HG03060 (cell line): ENCODE measurements at regions not wholly inside any gene's neighbourhood (a gene's known extent, or its start where the extent isn't known, plus 50 kb on each side); places are given as distances from the start of the nearest gene placed in this dataset.
"Not testable (repeated sequence)": the region's sequence is repeated elsewhere in the genome, so short reads cannot be mapped to it uniquely, and the experiment has no call there.

Experiments
- ATAC-seq: cut with Tn5 transposase; IDR thresholded peaks from one replicate; pipeline ENCODE4 v1.9.1; 2021; ENCODE audit warnings: low read depth, moderate number of reproducible peaks; ENCODE audit not compliant: unreplicated experiment

DNA sequence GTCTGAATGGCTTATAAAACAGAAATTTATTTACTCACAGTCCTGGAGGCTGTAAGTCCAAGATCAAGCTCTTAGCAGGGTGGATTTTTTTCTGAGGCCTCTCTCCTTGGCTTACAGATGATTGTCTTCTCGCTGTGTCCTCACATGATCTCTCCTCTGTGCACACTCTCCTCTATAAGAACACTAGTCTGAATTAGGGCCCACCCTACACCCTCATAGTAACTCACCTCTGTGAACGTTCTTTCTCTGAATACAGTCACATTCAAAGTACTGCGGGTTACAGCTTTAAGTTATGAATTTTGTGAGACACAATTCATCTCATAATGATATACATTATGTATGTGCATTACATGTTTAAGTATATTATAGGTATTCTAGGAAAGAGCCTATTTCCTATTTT is 135.7 kb upstream of the ATXN7L3B start:
- ATAC-seq = no peak

DNA sequence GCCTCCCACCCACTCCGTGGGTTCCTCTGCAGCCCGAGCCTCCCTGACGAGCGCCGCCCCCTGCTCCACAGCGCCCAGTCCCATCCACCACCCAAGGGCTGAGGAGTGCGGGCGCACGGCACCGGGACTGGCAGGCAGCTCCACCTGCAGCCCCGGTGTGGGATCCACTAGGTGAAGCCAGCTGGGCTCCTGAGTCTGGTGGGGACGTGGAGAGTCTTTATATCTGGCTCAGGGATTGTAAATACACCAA is 134.5 kb upstream of the ATXN7L3B start:
- ATAC-seq = not testable (repeated sequence)

- no peak for ATAC-seq
These were observed 129.0 kb upstream of the ATXN7L3B start for GRCh38 chr12:74408601-74409166.

DNA sequence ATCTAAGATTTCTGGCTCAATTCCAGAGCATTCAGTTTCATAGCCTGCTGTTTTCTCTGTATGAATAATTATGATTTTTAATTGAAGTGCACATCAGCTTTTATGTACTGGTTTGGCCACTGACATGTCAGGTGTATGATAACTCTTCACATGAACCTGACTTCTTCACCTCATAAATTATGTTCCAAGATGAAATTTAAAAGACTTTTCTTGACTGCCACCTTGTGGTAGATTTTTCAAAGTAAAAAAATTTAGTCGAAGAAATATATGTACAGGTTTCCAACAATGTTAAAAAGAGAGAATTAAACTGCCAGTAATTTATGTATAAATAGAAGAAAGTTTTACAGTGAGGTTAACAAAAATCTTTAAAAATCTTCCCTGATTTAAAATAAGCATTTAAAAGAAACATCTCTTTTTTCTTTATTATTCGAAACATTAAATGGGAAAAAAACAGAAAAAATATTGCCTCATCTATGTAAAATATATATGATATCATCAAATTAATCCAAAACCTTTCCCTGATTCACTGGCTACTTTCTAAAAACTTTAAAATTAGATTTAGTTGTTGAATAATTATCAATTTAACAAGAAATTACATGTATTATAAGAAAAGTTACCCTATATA is 124.9 kb upstream of the ATXN7L3B start:
- ATAC-seq = no peak

- ATAC-seq = no peak
These were observed 122.0 kb upstream of the ATXN7L3B start for GRCh38 chr12:74415633-74416032.

GRCh38 chr12:74418573-74418972 is 119.1 kb upstream of the ATXN7L3B start:
- ATAC-seq = no peak

- no peak for ATAC-seq
These were observed 112.9 kb upstream of the ATXN7L3B start for GRCh38 chr12:74424778-74425177.

- ATAC-seq = no peak
These were observed 111.5 kb upstream of the ATXN7L3B start for GRCh38 chr12:74426091-74426490.

- no peak for ATAC-seq
These were observed 108.1 kb upstream of the ATXN7L3B start for GRCh38 chr12:74429535-74429934.

DNA sequence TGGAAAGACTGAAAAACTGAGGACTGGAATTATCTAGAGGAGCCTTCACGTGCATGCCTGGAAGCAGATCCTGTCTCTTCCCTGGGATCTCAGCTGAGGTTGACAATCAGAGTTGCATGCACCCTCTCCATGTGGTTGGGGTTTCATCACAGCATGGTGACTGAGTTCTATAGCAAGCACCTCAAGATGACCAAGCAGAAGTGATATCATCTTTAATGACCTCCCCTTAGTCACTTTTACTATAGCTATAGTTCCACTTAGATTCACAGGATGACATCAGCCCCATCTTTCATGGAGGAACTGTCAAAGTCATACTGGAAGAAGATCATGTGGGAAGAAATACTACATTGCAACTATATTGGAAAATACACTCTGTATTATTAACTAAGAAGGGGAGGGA is 105.8 kb upstream of the ATXN7L3B start:
- no peak for ATAC-seq

DNA sequence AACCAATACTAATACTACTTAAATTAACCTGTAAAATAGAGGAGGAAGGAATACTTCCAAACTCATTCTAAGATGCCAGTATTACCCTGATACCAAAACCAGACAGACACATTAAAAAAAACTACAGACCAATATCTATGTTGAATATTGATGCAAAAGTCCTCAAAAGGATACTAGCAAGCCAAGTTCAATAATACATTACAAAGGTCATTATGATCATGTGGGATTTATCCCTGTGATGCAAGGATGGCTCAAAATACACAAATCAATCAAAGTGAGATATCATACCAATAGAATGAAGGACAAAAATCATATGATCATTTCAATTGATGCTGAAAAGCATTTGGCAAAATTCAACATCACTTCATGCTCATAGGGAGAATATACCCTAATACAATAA is 97.2 kb upstream of the ATXN7L3B start:
- ATAC-seq = no peak

DNA sequence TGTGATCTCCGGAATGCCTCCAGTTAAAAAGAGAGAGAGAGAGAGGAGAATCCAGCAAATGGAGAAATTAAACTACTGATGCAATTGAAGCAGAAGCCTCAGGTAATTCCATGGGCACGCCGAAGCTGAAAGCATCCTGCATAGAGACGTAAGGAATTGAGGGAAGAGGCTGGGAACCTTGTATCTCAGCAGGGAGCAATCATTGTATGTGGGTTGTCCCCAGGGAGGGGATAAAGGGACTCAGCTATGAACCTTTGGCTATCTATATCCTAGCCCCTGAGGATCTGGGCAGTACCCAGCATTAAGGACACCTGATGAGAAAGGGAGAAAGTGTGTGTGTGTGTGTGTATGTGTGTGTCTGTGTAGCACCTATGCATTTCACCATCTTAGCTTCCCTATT is 95.8 kb upstream of the ATXN7L3B start:
- ATAC-seq = no peak

DNA sequence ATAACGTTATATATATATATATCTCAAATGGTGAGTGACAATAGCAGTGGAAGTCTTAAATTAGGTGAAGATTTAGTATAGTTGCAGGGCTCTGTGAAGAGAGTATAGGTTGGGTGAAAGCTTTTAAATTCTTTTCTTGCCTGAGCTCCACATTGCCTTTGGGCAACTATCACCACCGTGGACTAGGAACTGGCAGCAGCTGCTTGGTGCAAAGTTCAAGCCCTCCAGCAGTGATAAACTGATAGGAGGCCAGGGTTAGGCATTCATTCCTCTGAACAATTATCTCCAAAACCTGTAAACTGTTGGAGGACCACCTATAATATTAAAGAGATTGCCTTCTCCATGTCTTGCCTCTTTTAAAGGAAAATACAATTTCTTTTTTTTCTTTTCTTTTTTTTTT is 91.2 kb upstream of the ATXN7L3B start:
- no peak for ATAC-seq

DNA sequence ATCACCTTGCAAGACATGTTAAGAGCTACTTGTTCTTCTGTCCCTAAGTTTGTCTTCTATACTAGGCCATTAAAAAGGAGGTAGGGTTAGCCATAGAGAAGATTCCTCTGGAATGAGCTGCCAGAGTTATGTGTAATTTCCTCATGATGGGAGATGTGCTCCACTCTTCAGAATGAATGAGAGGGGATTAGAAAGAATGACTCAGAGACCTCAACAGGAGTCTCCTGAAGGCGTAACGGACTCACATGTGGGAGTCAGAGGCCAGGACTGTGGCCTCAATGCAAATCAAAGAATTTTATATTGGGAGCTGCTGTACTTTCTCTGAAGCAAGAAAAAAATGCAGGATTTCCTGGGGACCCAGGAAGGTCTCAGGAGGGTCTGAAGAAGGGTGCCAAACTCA is 87.8 kb upstream of the ATXN7L3B start:
- ATAC-seq = no peak

DNA sequence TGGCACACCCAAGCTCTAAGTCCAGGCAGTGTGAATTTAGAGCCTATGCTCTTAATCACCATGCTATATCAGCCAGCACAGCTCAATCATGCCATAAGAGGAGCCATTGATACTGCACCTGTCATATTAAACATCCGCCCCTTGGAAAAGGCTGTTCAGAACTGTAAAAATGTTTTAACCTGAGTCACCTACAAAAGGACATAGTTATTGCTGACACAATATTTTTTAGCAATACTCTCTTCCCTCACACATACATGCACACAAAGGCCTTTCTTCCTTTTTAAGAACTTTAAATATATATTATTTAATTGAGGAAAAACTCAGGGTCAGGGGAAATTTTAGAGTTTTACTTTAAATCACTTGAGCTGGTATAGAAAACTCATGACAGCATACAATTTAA is 83.5 kb upstream of the ATXN7L3B start:
- ATAC-seq = no peak

GRCh38 chr12:74455429-74455828 is 82.2 kb upstream of the ATXN7L3B start:
- ATAC-seq = no peak

DNA sequence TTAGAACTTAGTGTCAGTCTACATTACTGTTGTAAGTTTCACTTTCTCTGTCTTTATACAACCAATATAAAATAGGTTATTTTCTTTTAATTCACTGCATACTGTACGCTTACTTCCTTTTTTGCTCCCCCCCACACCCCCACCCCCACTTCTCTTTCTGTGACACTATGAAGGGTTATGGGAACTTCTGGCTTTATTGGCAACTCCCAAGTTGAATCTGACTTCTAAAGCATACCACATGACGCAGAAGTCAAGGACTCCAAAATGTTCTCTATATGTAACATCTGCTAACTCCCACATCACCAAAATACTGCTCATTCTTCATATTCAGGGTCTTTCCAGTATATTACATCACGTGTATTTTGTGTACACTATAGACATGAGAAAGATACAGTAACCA is 81.2 kb upstream of the ATXN7L3B start:
- no peak for ATAC-seq

GRCh38 chr12:74468401-74468800 is 69.2 kb upstream of the ATXN7L3B start:
- no peak for ATAC-seq

DNA sequence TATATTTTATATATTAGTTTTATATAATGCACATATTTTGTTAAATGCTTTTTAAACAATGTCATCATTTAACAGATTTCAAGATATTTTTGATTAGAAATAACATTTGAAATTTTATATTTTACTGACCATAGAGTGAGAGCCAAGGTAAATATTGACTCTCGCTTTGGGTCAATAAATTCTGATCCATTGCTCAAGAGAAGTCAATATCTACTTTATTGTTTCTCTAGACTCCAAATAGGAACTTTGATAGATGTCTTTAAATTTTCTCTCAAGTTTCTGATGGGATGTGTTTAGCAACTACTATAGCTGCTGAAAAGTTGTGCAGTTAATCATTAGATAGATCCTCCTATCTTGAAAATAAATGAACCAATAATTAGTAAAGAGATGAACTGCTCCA is 61.4 kb upstream of the ATXN7L3B start:
- ATAC-seq = no peak

GRCh38 chr12:74481078-74481477 is 56.6 kb upstream of the ATXN7L3B start:
- no peak for ATAC-seq

DNA sequence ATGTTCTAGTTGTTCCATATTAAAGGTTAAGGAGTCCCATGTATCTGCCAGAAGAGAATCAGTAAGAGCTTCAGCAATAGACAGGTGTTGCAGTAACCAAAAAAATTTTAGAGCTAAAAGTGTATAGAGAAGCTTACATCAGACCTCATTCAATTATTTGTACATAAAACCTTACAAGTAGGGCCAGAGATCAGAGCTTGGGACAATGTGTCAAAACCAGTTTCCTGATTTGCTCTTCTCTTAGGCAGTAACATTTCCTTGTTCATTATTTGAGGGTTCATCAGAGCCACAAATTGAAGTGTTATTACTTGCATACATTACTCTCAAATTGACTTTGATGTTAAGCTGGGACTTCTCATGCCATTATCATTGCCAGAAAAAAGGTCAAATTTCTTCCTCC is 55.5 kb upstream of the ATXN7L3B start:
- ATAC-seq = no peak

- ATAC-seq = no peak
These were observed 54.6 kb upstream of the ATXN7L3B start for GRCh38 chr12:74483057-74483456.
